WERI-Rb-1 (cell line): ENCODE measurements at regions not wholly inside any gene's neighbourhood (a gene's known extent, or its start where the extent isn't known, plus 50 kb on each side); places are given as distances from the start of the nearest gene placed in this dataset.

Source experiments
- DNase-seq: peaks from one replicate; pipeline ENCODE4 v3.0.0-alpha.2; 2020
- H3K27ac ChIP-seq: fragments of 250-450 bp; sonication (Bioruptor Pico); 2 replicates; pipeline ENCODE4 v1.5.1; 2020; ENCODE audit warnings: mild to moderate bottlenecking, moderate library complexity
- H3K27me3 ChIP-seq: fragments of 250-450 bp; sonication (Bioruptor Pico); 2 replicates; pipeline ENCODE4 v1.5.1; 2021; ENCODE audit warnings: mild to moderate bottlenecking, low read depth, moderate library complexity; ENCODE audit not compliant: insufficient read depth, severe bottlenecking
- H3K36me3 ChIP-seq: fragments of 250-450 bp; sonication (Bioruptor Pico); 2 replicates; pipeline ENCODE4 v1.5.1; 2020; ENCODE audit warnings: mild to moderate bottlenecking, moderate library complexity
- H3K4me3 ChIP-seq: 2 replicates; pipeline ENCODE4 v1.5.1; 2011; ENCODE audit warnings: low read depth, mild to moderate bottlenecking, control low read depth, low read length
- H3K9me3 ChIP-seq: fragments of 250-450 bp; sonication (Bioruptor Pico); 2 replicates; pipeline ENCODE4 v1.5.1; 2021; ENCODE audit warnings: mild to moderate bottlenecking, moderate library complexity; ENCODE audit not compliant: severe bottlenecking
- CTCF ChIP-seq: IDR thresholded peaks from 2 replicates; pipeline ENCODE4 v1.5.1; 2011; ENCODE audit warnings: low read depth, mild to moderate bottlenecking, control low read depth, inconsistent platforms, low read length

- Histone ChIP-seq H3K4me3 (no peak overlapping the region), H3K27ac (no peak overlapping the region), H3K27me3 (no peaks in the 10 kb centered on the region), H3K36me3 (no peaks in the 10 kb centered on the region), H3K9me3 (no peaks in the 10 kb centered on the region)
- no peak for DNase-seq
- TF ChIP-seq CTCF: no peak
These were observed 491.1 kb upstream of the ZMIZ1 start for GRCh38 chr10:78577712-78578111.

GRCh38 chr10:78578929-78579328, 489.8 kb upstream of the ZMIZ1 start:
- Histone ChIP-seq H3K27ac (no peak overlapping the region), H3K4me3 (no peak overlapping the region), H3K36me3 (no peaks in the 10 kb centered on the region), H3K27me3 (no peaks in the 10 kb centered on the region), H3K9me3 (no peaks in the 10 kb centered on the region)
- no peak for DNase-seq
- TF ChIP-seq CTCF: no peak

GRCh38 chr10:78579576-78579975, 489.2 kb upstream of the ZMIZ1 start:
- Histone ChIP-seq H3K9me3 (no peaks in the 10 kb centered on the region), H3K27ac (no peak overlapping the region), H3K4me3 (no peak overlapping the region), H3K27me3 (no peaks in the 10 kb centered on the region), H3K36me3 (no peaks in the 10 kb centered on the region)
- TF ChIP-seq CTCF: no peak
- no peak for DNase-seq

GRCh38 chr10:78579995-78580394, 488.8 kb upstream of the ZMIZ1 start:
- no peaks in the 10 kb centered on the region for H3K36me3 ChIP-seq
- DNase-seq: no peak
- no peak for TF ChIP-seq CTCF
- no peak overlapping the region for H3K27ac ChIP-seq
- no peak overlapping the region for H3K4me3 ChIP-seq
- H3K9me3 ChIP-seq: no peaks in the 10 kb centered on the region
- no peaks in the 10 kb centered on the region for H3K27me3 ChIP-seq

- Histone ChIP-seq H3K4me3 (no peak overlapping the region), H3K27ac (no peak overlapping the region), H3K36me3 (no peaks in the 10 kb centered on the region), H3K27me3 (no peaks in the 10 kb centered on the region), H3K9me3 (no peaks in the 10 kb centered on the region)
- no peak for DNase-seq
- TF ChIP-seq CTCF: no peak
These were observed 487.6 kb upstream of the ZMIZ1 start for GRCh38 chr10:78581133-78581694.

- no peak overlapping the region for H3K27ac ChIP-seq
- DNase-seq: no peak
- no peaks in the 10 kb centered on the region for H3K9me3 ChIP-seq
These were observed 486.2 kb upstream of the ZMIZ1 start for GRCh38 chr10:78582540-78582939.

More at GRCh38 chr10:78582540-78582939, 486.2 kb upstream of the ZMIZ1 start:
- no peaks in the 10 kb centered on the region for H3K27me3 ChIP-seq
- no peaks in the 10 kb centered on the region for H3K36me3 ChIP-seq
- TF ChIP-seq CTCF: no peak
- H3K4me3 ChIP-seq: no peak overlapping the region
